HG03025 (cell line): ENCODE measurements at regions not wholly inside any gene's neighbourhood (a gene's known extent, or its start where the extent isn't known, plus 50 kb on each side); places are given as distances from the start of the nearest gene placed in this dataset.
"Not testable (repeated sequence)": the region's sequence is repeated elsewhere in the genome, so short reads cannot be mapped to it uniquely, and the experiment has no call there.

Experiments
- ATAC-seq: cut with Tn5 transposase; IDR thresholded peaks from one replicate; pipeline ENCODE4 v1.9.1; 2021; ENCODE audit warnings: mild to moderate bottlenecking, moderate library complexity; ENCODE audit not compliant: unreplicated experiment, low FRiP score

DNA sequence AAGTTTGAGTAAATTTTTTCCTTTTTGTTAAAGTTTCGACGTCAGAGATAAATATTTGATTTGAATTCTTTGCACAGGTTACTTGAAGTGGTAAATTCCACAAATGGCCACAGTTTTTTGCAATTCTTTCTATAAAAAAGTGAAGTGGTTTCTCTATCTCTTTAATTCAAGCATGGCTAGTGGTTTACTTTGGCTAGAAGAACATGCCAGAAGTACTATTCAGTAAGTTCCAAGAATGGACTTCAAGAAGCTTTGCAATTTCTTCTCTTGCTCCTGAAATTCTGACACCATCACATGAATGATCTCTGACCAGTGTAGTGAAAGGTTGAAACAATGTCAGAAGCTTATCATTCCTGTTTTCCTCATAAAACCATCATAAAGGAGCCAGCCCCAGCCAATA lies 55.7 kb upstream of the RNPC3 start:
- ATAC-seq: no peak

DNA sequence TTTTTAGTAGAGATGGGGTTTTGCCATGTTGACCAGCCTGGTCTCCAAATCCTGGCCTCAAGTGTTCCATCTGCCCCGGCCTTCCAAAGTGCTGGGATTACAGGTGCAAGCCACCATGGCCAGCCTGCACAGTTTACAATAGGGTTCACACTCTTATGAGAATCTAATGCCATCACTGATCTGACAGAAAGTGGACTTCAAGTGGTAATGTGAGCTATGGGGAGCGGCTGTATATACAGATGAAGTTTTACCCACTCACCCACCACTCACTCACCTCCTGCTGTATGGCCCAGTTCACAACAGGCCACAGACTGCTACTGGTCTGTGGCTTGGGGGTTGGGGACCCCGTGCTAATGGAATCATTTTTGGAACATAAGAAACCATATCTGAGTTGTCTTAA lies 58.4 kb upstream of the RNPC3 start:
- ATAC-seq: no peak

DNA sequence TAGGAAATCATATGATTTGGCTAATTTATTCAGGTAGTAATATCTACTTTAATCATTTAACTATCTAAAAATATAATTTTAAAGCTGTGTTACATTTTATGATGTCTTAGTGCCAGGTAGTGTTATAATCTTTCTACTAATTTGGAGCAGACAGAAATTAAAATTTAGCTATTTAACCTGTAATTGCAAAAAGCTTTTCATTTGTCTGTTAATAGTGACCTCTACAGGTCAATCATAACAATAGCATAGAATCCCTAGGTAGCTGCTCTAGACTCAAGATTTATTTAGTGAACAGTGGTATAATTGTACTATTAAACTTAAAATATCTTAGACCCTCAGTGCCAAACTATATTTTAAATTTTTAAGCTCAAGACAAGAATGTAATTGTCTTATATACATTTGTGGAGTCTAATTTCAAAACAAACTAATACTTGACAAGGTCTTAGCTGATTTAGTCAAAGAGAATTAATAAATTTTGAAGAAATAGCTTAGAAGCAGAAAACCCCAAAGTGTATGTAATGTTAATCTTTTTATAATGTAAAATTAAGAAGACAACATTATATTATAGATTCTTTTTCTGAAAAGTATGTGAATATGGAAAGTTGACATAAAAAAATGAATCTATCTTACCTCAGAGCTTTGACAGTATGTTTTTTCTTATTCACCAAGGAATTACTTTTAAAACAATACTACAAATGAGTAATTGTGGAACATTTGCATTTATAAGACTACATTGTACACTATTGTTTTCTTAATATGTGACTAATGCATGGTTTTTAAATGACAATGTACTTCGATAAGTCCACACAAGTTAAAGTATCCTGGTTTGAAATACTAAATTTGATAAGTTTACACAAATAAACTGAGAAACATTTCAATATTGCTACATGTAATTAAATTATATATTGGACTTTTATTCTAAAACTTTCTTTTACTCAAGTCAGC lies 64.1 kb upstream of the RNPC3 start:
- no peak for ATAC-seq

DNA sequence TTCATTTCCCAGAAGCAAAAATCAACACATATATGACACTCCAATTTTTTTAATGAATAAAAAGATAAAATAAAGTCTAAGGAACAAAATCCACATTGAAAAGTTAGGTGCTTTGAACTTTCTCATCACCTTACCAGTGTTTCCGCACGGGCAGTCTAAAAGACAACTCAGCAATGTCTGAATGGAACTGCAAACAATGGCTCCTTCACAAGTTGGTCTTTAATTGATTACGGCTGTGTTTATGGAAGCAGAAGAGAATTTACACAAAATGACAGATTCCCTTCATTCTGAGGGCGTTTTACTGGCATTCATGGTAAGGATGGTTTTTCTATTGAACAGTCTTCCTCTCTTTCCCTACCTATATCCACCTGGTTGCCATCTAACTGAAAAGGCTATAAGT lies 65.0 kb upstream of the RNPC3 start:
- ATAC-seq: no peak

DNA sequence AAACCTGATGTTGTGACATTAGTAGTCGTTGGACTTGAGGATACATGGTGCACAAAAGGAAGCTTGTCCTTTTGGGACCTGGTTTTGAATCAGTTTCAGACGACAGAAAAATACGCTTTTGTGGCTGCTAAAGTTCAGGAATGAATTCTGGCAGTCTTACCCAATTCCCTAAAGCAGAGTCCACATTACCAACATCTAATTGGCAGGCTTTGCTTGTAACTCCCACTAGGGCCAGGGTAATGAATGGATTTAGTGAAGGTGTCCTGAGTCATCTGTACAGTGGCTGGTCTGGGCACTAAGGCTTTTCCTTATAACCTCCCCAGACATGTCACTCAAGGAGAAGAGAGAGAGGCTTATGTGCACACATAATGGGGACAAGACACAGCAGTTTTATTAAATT lies 66.2 kb upstream of the RNPC3 start:
- ATAC-seq: no peak

DNA sequence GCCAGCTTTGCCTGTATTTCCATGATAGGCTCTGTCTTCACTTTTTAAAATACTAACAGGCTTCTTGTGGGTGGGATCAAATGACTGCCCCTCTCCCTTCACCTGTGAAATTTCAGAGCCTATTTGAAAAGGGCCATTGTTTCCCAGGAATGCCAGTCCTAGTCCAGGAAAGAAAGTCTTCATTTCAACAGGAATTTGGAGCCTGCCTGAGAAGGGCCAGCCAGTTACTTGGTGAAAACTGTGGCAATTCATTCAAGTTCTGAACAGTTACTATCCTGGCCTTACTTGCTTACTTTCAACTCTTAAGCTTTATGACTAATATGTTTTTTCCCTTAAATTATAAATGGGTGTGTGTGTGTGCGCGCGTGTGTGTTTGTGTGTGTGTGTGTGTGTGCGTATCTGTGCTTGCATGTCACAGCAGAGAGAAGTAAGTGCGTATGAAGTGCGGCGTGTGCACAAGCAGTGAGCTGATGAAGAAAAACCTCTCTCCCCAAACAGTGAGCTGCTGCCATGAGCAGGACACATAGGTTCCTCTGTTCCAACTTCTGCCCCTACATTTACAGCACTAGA lies 67.5 kb upstream of the RNPC3 start:
- no peak for ATAC-seq

DNA sequence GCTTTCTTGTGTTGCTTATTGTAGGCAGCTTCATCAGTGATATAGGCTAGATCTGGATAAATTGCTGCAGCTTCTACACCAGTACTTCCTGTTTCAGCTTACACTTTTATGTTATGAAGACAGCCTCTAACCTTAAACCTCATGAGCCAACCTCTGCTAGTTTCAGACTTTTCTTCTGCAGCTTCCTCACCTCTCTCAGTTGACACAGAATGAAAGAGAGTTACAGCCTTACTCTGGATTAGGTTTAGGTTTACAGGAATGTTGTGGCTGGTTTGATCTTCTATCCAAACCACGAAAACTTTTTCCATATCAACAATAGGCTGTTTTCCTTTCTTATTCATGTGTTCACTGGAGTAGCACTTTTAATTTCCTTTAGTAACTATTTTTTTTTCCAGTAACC lies 76.9 kb upstream of the RNPC3 start:
- ATAC-seq: no peak

DNA sequence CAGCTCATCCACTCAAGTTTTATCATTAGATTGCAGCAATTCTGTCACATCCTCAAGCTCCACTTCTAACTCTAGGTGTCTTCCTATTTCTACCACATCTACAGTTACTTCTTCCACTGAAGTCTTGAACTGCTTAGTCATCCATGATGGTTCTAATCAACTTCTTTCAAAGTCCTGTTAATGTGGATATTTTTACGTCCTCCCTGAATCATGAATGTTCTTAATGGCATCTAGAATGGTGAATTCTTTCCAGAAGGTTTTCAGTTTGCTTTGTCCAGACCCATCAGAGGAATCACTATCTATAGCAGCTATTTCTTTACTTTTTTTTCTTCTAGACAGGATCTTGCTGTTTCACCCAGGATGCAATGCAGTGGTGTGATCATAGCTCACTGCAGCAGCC lies 78.0 kb upstream of the RNPC3 start:
- ATAC-seq: no peak

DNA sequence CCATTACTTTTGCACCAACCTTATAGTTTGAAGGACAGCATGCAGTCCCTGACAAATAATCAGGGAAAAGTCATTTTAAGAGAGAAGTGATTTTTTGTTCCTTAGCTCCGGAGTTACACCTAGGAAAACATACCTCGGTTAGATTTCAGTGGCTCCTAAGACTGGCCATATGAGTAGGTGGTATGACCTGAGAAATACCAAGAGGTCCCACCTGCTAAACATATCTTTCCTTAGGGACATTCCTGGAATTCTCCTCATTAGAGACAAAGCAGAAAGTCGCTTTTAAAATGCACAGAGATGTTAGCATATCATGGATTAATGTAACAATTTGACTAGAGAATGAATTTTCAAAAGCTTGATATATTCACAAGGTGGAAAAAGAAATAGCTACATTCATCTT lies 84.2 kb upstream of the RNPC3 start:
- ATAC-seq: no peak

DNA sequence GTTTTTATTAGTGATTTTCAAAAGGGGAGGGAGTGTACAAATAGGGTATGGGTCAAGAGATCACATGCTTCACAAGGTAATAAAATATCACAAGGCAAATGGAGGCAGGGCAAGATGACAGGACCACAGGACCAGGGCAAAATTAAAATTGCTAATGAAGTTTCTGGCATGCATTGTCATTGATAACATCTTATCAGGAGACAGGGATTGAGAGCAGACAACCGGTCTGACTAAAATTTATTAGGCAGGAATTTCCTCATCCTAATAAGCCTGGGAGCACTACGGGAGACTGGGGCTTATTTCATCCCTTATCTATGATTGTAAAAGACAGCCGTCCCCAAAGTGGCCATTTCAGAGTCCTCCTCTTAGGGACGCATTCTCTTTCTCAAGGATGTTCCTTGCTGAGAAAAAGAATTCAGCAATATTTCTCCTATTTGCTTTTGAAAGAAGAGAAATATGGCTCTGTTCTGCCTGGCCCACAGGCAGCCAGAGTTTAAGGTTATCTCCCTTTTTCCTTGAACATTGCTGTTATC lies 88.9 kb upstream of the RNPC3 start:
- not testable (repeated sequence) for ATAC-seq

DNA sequence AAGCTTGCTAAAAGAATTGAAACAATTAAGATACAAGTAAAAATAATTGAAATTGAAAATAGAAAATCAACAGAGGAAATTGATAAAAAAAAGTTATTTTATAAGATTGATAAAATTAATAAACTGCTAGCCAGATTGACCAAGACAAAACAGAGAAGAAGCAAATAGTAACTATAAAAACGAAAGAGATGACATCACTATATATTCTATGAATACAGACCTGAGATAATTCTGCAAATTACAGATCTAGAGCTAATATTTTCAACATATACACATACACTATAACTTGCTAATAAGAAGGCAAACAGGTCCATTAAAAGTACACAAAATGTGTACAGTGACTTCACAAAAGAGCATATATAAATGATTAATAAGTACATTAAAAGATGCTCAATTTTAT lies 90.1 kb upstream of the RNPC3 start:
- ATAC-seq: no peak

DNA sequence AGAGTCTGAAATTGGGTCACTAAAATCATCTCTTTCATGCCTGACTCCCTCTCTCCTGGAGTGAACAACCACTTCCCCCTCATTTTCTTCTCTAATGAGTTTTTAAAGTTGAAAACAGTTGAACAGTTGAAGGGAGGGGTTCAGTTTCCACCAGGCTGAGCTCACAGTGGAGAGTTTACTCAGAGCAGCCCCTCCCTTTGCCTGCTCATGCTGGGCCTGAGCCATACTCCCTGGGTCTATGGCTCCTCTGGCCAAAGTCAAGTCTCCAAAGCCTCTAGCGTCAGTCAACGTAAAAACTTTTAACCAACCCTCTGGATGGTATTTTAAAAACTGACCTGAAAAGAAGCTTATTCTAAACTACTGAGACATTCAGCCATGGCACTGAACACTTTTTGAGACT lies 100.8 kb upstream of the RNPC3 start:
- no peak for ATAC-seq

DNA sequence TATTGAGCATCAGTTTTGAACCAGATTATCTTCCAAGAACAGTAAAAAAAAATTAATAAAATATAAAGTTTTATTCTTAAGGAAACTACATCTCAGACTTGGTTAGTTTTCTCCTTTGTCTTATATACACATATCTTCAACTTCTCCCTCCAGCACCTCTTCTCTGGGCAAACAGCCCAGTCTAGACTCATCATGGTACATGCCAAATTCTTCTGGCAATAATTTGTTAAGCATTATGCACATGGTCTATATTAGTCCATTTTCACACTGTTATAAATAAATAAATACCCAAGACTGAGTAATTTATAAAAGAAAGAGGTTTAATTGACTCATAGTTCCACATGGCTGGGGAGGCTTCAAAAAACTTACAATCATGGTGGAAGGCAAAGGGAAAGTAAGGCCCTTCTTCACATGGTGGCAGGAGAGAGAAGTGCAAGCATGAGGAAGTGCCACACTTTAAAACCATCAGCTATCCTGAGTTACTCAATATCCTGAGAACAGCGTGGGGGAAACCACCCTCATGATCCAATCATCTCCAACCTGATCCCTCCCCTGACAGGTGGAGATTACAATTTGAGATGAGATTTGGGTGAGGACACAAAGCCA lies 108.7 kb upstream of the RNPC3 start:
- ATAC-seq: no peak

DNA sequence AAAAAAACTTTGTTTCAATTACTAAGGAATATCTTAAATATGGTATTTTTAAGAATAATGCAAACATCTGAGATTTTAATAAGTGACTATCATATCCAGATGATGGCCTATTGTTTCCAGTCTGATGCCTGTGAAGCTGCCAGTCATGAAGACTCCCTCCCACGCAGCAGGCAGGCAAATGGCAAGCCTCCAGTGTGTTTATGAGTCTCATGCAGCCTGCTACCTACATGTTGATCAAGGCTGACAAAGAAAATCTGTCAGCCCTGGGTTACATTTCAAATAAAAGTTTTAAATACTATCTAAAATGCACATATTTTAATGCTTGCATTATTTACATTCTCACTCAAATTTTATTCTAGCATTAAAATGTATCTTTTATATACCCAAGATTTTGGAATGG lies 137.6 kb upstream of the RNPC3 start:
- no peak for ATAC-seq

DNA sequence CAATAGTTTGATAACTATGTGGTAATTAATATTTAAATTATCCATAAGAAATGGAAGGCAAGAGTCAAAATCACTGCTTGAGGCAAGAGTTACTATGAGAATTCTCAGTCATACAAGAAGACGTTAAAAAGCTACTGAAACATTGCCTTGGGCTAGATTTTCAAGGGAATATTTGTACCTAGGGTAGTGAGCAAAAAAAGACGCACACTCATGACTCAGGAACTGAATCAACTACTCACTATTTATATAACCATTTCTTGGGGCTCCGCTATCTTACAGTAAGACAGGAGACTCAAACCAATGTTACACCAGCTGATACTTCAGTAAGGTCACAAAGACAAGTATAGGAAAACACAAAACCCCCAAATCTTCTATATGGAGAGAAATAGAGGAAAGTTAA lies 151.5 kb upstream of the RNPC3 start:
- ATAC-seq: no peak

DNA sequence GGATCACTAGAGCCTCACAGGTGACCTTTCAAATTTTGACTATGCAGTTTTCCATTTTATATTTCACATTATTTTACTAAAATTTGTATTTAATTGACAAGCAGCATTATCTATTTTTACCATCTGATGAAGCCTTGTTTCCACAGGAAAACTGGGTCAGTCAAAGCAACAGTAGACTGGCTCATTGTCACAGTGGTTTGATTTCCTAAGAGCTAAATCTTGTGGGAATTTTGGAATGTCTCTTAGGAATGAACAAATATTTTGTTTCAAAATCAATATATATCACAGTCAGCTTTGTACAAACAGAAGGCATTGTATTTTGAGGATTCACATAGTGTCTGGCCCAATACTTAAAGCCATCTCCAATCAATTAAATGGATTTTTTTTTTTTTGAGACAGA lies 152.6 kb upstream of the RNPC3 start:
- no peak for ATAC-seq

DNA sequence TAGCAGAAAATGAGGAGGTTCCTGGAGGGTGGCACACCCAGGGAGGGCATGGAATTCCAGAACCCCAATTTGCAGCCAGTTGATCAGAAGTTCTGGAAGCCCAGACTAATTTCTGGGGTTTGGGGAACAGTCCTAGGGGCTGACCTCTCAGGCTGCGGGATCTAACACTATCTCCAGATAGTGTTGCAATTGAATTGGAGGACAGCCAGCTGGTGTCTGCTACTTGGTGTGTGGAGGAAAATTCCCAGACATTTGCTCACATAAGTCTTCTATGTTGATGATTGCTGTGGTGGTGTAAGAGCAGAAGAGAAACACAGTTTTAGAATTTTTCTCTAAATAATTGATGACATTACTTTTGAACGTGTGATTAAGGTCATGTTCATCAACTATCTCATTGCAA lies 154.3 kb upstream of the RNPC3 start:
- ATAC-seq: no peak

DNA sequence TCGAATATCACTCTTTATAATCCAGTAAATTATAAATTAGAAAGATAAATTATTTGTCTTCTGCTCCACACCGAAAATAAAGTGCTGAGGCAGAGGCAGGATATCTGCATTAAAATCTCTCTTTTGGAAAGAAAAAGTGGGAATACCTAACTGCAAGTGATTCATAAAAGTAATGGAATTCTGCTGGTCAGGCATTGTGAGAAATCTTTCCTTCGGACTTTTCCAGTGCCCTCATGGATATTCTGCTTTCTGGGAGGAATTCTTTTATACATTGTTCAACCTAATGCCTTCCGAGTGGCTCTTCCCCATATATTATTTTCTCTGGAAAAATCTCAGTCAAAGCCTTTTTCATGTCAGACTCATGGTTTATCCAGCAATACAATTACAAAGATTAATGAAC lies 158.3 kb upstream of the RNPC3 start:
- no peak for ATAC-seq

DNA sequence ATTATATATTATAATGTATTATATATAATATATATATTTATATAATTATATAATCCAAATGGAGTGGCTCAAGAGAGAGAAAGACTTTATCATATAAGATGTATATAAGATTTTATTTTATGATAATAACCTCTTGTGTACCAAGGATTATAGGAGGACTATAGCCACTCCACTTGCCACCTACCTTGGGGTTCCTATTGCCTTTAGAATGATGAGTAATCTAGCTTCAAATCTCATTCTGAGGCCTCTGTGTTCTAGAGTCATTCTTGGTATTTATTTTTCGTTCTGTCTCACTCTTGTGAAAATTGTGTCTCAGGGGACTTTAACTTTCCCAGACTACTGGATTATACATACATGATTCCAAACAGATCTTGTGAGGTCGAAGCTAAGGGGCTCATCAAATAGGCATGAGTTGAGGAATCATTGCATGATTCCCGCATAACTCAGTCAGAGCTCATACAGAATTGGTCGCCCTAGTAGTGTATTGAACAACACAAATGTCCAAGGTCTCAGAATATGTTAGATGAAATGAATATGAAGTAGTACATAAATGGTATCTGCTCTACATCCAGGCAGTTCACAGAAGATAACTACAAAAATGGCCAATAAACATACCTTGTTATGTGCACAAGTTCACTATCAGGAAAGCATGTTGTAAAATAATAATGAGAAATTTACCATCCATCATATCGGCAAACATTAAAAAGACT lies 159.5 kb upstream of the RNPC3 start:
- ATAC-seq: no peak

DNA sequence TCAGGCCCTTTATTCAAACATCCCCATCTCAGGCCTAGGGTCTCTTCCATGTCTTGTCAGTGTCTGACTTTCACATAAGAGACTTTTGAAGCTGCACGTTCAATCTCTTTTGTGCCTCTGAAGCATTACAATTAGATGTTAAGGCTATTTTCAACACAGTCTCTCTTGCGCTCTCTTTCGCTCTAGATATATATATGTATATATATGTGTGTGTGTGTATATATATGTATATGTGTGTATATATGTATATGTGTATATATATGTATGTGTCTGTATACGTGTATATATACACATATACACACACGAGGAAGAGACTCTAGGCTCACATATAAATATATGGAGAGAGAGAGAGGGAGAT lies 162.5 kb upstream of the RNPC3 start:
- ATAC-seq: no peak

DNA sequence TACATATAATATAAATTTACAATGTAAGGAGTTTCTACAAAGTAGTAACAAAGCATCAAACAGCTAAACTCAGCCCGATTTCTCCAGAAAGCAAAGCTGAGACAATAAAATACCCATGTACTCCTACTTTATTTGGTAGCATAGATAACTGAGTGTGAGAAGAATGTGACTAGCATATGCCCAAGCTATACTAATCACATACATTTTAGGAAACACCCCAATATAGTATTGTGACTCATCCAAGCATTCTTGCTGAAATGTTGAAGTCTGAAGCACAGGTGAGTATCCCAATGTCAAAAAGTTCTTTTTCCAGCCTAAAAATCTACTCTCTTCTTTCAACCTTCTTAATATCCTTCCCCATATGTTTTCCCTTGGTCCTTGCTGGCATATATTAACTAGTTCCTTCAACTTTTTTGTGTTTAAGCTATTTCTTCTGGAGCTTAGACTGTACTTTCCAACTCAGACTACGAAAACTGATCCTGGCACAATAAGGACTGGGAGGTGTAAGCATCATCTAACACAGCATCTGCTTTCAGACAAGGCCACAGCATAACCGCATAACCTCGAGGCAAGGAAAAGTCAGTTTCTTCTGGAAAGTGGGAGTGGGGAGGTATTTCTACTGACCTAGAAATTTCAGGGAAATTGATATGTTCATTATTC lies 163.0 kb upstream of the RNPC3 start:
- no peak for ATAC-seq
